H9 (cell line): ENCODE measurements at regions not wholly inside any gene's neighbourhood (a gene's known extent, or its start where the extent isn't known, plus 50 kb on each side); places are given as distances from the start of the nearest gene placed in this dataset.

ENCODE experiments used
- DNase-seq: peaks from one replicate; pipeline ENCODE4 v3.0.0-alpha.2; 2017
- H2AFZ ChIP-seq: one replicate; pipeline ENCODE4 v1.6.1; 2013; ENCODE audit warnings: mild to moderate bottlenecking, low read length, control low read depth, moderate library complexity
- H2AK5ac ChIP-seq: 2 replicates; pipeline ENCODE4 v1.6.1; 2013; ENCODE audit warnings: low read length, control low read depth, mixed read lengths; ENCODE audit not compliant: insufficient read length
- H2BK120ac ChIP-seq: one replicate; pipeline ENCODE4 v1.6.1; 2013; ENCODE audit warnings: low read depth, mild to moderate bottlenecking, low read length, control low read depth, inconsistent platforms; ENCODE audit not compliant: poor library complexity, severe bottlenecking
- H2BK12ac ChIP-seq: 2 replicates; pipeline ENCODE4 v1.6.1; 2013; ENCODE audit warnings: low read length, control low read depth, mixed read lengths, low read depth; ENCODE audit not compliant: insufficient read length
- H2BK15ac ChIP-seq: 2 replicates; pipeline ENCODE4 v1.6.1; 2013; ENCODE audit warnings: low read depth, low read length, control low read depth
- H2BK20ac ChIP-seq: one replicate; pipeline ENCODE4 v1.6.1; 2013; ENCODE audit warnings: low read depth, mild to moderate bottlenecking, low read length, control low read depth, inconsistent platforms; ENCODE audit not compliant: poor library complexity, severe bottlenecking
- H2BK5ac ChIP-seq: 2 replicates; pipeline ENCODE4 v1.6.1; 2013; ENCODE audit warnings: low read length, control low read depth, mixed read lengths; ENCODE audit not compliant: insufficient read length
- H3K14ac ChIP-seq: 2 replicates; pipeline ENCODE4 v1.6.1; 2013; ENCODE audit warnings: low read length, control low read depth; ENCODE audit not compliant: insufficient read depth
- H3K18ac ChIP-seq: 2 replicates; pipeline ENCODE4 v1.6.1; 2013; ENCODE audit warnings: low read depth, mild to moderate bottlenecking, mixed read lengths, low read length, control low read depth; ENCODE audit not compliant: insufficient read length
- H3K23ac ChIP-seq: 2 replicates; pipeline ENCODE4 v1.6.1; 2013; ENCODE audit warnings: low read length, control low read depth, mixed read lengths, low read depth; ENCODE audit not compliant: insufficient read length
- H3K23me2 ChIP-seq: 2 replicates; pipeline ENCODE4 v1.6.1; 2013; ENCODE audit warnings: low read depth, mild to moderate bottlenecking, mixed read lengths, low read length, control low read depth; ENCODE audit not compliant: insufficient read length, poor library complexity, severe bottlenecking
- H3K27ac ChIP-seq: 2 replicates; pipeline ENCODE4 v1.5.1; 2013; ENCODE audit warnings: low read length, control low read depth, mixed read lengths, low read depth; ENCODE audit not compliant: insufficient read length
- H3K27me3 ChIP-seq: 2 replicates; pipeline ENCODE4 v1.6.1; 2013; ENCODE audit warnings: low read length, control low read depth, inconsistent platforms; ENCODE audit not compliant: insufficient read depth
- H3K4ac ChIP-seq: 2 replicates; pipeline ENCODE4 v1.6.1; 2013; ENCODE audit warnings: low read depth, mild to moderate bottlenecking, control low read depth, inconsistent platforms, low read length, moderate library complexity
- H3K4me1 ChIP-seq: 2 replicates; pipeline ENCODE4 v1.6.1; 2013; ENCODE audit warnings: low read length, control low read depth, inconsistent platforms; ENCODE audit not compliant: insufficient read depth
- H3K4me2 ChIP-seq: 2 replicates; pipeline ENCODE4 v1.6.1; 2013; ENCODE audit warnings: low read length, control low read depth, mixed read lengths; ENCODE audit not compliant: insufficient read length, insufficient read depth
- H3K56ac ChIP-seq: 2 replicates; pipeline ENCODE4 v1.6.1; 2013; ENCODE audit warnings: low read depth, mild to moderate bottlenecking, mixed read lengths, low read length, control low read depth; ENCODE audit not compliant: insufficient read length
- H3K79me1 ChIP-seq: 2 replicates; pipeline ENCODE4 v1.6.1; 2013; ENCODE audit warnings: low read depth, mild to moderate bottlenecking, moderate library complexity, low read length, control low read depth, inconsistent platforms; ENCODE audit not compliant: insufficient read depth, poor library complexity, severe bottlenecking
- H3K79me2 ChIP-seq: 2 replicates; pipeline ENCODE4 v1.6.1; 2013; ENCODE audit warnings: low read length, control low read depth, inconsistent platforms; ENCODE audit not compliant: insufficient read depth
- H3K9ac ChIP-seq: 2 replicates; pipeline ENCODE4 v1.6.1; 2013; ENCODE audit warnings: low read length, control low read depth, mixed read lengths; ENCODE audit not compliant: insufficient read length; ENCODE audit errors: extremely low read depth
- H3K9me3 ChIP-seq: one replicate; pipeline ENCODE4 v1.6.1; 2013; ENCODE audit warnings: low read depth, low read length, inconsistent platforms; ENCODE audit not compliant: control insufficient read depth
- H3T11ph ChIP-seq: one replicate; pipeline ENCODE4 v1.6.1; 2013; ENCODE audit warnings: mild to moderate bottlenecking, low read length, control low read depth, inconsistent platforms
- H4K20me1 ChIP-seq: one replicate; pipeline ENCODE4 v1.6.1; 2013; ENCODE audit not compliant: control insufficient read depth, insufficient read length, insufficient read depth
- H4K5ac ChIP-seq: 2 replicates; pipeline ENCODE4 v1.6.1; 2013; ENCODE audit warnings: low read depth, mild to moderate bottlenecking, mixed read lengths, low read length, control low read depth; ENCODE audit not compliant: insufficient read length
- H4K8ac ChIP-seq: replicated peaks from 2 replicates; pipeline ENCODE4 v1.6.1; 2013; ENCODE audit warnings: low read length, control low read depth, mixed read lengths, low read depth; ENCODE audit not compliant: insufficient read length
- H4K91ac ChIP-seq: 2 replicates; pipeline ENCODE4 v1.6.1; 2013; ENCODE audit warnings: low read depth, mild to moderate bottlenecking, moderate library complexity, mixed read lengths, low read length, control low read depth; ENCODE audit not compliant: insufficient read length
- H3K27ac Mint-ChIP-seq, 3 experiments: 2 replicates in 2 of 3; 3 replicates in 1 of 3; pipeline ENCODE4 v1.8.0; 2020 to 2021; ENCODE audit warnings: mixed read lengths in 3 of 3, mild to moderate bottlenecking in 1 of 3, moderate library complexity in 1 of 3
- H3K27me3 Mint-ChIP-seq: 2 replicates; pipeline ENCODE4 v1.8.0; 2021; ENCODE audit warnings: low read depth, mild to moderate bottlenecking, moderate library complexity, mixed read lengths
- H3K36me3 Mint-ChIP-seq, 3 experiments: 2 replicates in 2 of 3; 3 replicates in 1 of 3; pipeline ENCODE4 v1.8.0; 2020 to 2021; ENCODE audit warnings: low read depth in 3 of 3, mixed read lengths in 3 of 3; ENCODE audit not compliant: insufficient read depth in 1 of 3
- H3K4me1 Mint-ChIP-seq, 2 experiments: 2 replicates each; pipeline ENCODE4 v1.8.0; 2020; ENCODE audit warnings: mixed read lengths in 2 of 2
- H3K4me3 Mint-ChIP-seq, 2 experiments: 2 replicates in 1 of 2; 3 replicates in 1 of 2; pipeline ENCODE4 v1.8.0; 2020 to 2021; ENCODE audit warnings: mild to moderate bottlenecking in 2 of 2, mixed read lengths in 2 of 2, moderate library complexity in 1 of 2
- H3K9me3 Mint-ChIP-seq, 2 experiments: 2 replicates in 1 of 2; 3 replicates in 1 of 2; pipeline ENCODE4 v1.8.0; 2020; ENCODE audit warnings: mild to moderate bottlenecking in 2 of 2, mixed read lengths in 2 of 2, moderate library complexity in 1 of 2
- TF ChIP-seq, protein P1 (sequence below): fragments of 200-600 bp; sonication (generic); conservative IDR thresholded peaks from 3 replicates; pipeline ENCODE4 v1.8.0; 2021; ENCODE audit warnings: antibody characterized with exemption, mild to moderate bottlenecking

- no peak for DNase-seq
- Histone ChIP-seq H3K23ac (no peak overlapping the region), H3K14ac (no peak overlapping the region), H3K56ac (no peak overlapping the region), H2AK5ac (no peak overlapping the region), H3K79me2 (no peaks in the 10 kb centered on the region), H3K4ac (no peak overlapping the region), H4K5ac (no peak overlapping the region), H3K79me1 (no peaks in the 10 kb centered on the region), H2BK120ac (no peak overlapping the region), H2BK5ac (no peak overlapping the region), H3K23me2 (no peaks in the 10 kb centered on the region), H3K9me3 (no peaks in the 10 kb centered on the region), H2BK20ac (no peak overlapping the region), H3K27ac (no peak overlapping the region), H2AFZ (no peak overlapping the region), H2BK12ac (no peak overlapping the region), H3K9ac (no peak overlapping the region), H3K18ac (no peak overlapping the region), H3T11ph (no peak overlapping the region), H3K27me3 (no peaks in the 10 kb centered on the region), H2BK15ac (no peak overlapping the region), H4K91ac (no peak overlapping the region), H4K20me1 (no peaks in the 10 kb centered on the region), H4K8ac (no peak overlapping the region), H3K4me2 (no peak overlapping the region), H3K4me1 (no peaks in the 10 kb centered on the region)
- H3K4me3 Mint-ChIP-seq, result no peak overlapping the region
- no peaks in the 10 kb centered on the region; a peak in 2 of 7 replicates for H3K36me3 Mint-ChIP-seq
- TF ChIP-seq, protein P1, sequence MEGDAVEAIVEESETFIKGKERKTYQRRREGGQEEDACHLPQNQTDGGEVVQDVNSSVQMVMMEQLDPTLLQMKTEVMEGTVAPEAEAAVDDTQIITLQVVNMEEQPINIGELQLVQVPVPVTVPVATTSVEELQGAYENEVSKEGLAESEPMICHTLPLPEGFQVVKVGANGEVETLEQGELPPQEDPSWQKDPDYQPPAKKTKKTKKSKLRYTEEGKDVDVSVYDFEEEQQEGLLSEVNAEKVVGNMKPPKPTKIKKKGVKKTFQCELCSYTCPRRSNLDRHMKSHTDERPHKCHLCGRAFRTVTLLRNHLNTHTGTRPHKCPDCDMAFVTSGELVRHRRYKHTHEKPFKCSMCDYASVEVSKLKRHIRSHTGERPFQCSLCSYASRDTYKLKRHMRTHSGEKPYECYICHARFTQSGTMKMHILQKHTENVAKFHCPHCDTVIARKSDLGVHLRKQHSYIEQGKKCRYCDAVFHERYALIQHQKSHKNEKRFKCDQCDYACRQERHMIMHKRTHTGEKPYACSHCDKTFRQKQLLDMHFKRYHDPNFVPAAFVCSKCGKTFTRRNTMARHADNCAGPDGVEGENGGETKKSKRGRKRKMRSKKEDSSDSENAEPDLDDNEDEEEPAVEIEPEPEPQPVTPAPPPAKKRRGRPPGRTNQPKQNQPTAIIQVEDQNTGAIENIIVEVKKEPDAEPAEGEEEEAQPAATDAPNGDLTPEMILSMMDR, result no peak
- H3K4me1 Mint-ChIP-seq, result 0 out of 4 replicates have a peak, but pooled peaks cover 0 to 2% of the 10 kb centered on the region in 2 experiments
- H3K9me3 Mint-ChIP-seq, result no peaks in the 10 kb centered on the region; a peak in 1 of 5 replicates
- no peaks in the 10 kb centered on the region for H3K27me3 Mint-ChIP-seq
- H3K27ac Mint-ChIP-seq, result no peak overlapping the region
These were observed 190.6 kb downstream of the CPXCR1 start for GRCh38 chrX:88937616-88938015.
